T-helper 9 cell (primary cell): ENCODE measurements at regions not wholly inside any gene's neighbourhood (a gene's known extent, or its start where the extent isn't known, plus 50 kb on each side); places are given as distances from the start of the nearest gene placed in this dataset.
A peak's percentile ranks its signal among the peaks of the same experiment; 100 is the strongest.
"Not testable (repeated sequence)": the region's sequence is repeated elsewhere in the genome, so short reads cannot be mapped to it uniquely, and the experiment has no call there.

ENCODE experiments used
- DNase-seq: peaks from one replicate; pipeline ENCODE4 v3.0.0-alpha.2; 2020

DNA sequence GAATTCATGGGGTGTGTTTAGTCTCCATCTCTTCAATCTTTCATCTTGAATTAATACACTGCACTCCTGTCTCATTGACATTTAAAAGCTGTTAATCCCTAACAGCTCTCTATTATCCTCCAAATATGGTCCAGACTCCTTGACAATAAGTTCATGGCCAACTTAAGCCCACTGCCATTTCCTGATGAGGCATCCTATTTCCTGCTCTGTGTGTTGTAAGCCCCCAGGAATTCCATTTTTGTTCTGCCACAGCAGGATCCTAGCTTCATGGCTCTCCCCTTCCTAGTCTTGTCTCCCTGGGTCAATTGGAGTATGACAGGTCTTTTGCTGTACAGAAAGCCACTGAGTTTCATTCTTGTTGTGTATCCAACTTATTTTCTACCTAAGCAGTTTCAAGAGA is 218.8 kb downstream of the OTUD1 start:
- DNase-seq: no peak

DNA sequence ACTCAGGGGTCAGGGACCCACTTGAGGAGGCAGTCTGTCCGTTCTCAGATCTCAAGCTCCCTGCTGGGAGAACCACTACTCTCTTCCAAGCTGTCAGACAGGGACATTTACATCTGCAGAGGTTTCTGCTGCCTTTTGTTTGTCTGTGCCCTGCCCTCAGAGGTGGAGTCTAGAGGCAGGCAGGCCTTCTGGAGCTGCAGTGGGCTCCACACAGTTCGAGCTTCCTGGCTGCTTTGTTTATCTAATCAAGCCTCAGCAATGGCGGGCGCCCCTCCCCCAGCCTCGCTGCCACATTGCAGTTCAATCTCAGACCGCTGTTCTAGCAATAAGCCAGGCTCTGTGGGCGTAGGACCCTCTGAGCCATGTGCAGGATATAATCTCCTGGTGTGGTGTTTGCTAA is 233.0 kb downstream of the OTUD1 start:
- not testable (repeated sequence) for DNase-seq

DNA sequence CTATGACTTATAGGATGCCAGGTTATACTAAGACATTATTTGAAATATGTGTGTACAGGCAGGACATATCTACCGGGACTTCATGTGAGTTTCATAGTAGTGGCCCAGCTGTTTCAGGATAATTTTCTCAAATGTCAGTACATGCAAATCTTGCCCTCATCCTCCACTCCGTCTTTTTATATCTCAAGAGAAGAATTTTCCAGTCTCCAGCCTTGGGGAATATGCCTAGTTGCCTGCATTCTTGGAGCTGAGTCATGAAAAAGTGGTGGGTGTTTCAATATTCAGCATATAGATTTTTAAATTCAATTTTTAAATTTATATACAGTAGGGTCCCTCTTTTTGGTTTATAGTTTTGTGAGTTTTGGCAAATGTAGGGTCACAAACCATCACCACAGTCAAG is 236.7 kb downstream of the OTUD1 start:
- no peak for DNase-seq

DNA sequence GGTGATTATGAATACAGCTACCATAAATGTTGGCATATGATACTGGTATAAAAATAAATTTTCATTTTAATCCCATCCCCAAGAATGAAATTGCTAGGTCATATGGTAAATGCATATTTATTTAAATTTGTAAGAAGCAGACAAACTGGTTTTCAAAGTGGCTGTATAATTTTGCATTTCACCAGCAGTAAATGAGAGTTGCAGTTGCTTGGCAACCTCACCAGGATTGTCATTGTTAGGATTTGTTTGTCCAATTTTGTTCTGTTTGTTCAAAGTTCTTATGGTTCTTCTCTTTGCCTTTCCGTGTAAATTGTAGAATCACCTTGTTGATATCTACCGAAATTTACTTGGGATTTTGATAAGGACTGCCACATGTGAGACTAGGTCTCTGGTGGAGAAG is 237.4 kb downstream of the OTUD1 start:
- no peak for DNase-seq

DNA sequence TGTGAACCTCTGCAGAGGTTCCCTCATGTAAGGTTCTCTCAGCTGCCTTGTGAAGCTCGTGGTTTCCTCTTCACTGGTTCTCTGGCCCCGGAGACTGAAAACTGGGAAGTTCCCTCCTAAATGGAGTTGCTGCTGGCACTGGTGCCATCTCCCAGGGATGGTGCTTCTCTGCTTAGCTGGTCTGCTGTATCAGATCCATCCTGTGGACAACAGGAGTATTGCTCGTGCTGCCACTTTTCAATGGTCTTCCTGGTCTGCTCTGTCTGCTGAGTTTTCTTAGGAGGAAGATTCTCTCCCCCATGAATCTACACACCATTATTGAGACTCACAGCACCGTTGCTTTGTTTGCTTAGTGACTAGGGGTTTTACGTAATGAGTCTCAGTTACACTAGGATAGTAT is 247.8 kb downstream of the OTUD1 start:
- DNase-seq: no peak

DNA sequence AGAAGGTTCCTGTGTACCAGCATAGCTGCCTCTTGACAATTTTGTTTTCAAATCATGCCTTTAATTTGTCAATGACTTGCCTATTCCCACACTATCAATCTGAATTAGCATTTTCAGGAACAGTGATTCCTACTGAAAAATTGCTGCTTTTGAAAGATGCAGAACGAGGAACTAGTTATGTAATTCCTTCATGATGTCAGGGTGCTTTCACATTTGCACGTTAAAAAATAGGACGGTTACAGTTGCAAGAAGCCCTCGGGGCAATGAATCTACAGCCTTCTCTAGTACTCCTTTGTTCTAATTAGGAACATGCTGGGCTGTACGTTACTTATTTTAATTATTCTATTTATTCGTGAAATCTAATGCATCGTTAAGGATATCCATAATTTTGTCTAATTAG is 253.9 kb downstream of the OTUD1 start:
- no peak for DNase-seq

DNA sequence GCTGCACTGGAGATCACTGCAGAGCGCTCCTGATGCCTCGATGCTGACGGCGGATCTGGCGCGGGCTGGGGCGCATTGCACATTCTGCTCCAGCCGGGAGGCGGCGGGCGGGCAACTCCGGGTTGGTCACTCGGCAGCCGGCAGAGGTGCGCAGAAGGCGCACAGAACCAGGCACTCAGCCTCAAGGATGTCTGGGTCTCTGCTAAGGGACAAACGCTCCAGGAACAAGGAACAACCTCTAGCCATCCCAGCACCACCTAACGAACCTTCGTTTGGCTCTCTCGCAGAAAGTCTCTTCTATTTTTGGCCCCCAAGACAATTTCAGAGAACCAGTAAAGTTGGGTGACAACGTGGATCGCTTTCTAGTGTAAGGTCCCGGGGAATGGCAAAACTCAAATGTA is 254.6 kb downstream of the OTUD1 start:
- DNase-seq: no peak

DNA sequence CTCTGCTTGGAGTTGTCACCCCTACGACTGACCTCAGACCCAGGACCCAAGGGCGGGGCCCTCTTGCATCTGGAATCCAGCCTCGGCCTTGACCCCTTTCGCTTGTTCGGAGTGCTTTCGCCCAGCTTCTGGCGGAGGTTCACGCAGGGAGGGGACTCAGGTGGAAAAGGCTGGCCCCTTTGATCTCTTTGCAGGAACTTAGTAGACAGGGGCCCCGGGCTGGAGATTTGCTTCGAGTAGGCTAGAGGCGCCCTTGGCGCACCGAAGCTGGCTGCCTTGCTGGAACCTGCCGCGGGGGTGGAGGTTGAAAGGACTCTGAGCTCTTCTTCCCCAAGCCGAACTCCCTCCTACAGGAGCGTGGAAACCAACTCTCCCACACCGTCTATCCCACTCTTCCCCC is 255.1 kb downstream of the OTUD1 start:
- DNase-seq: no peak

DNA sequence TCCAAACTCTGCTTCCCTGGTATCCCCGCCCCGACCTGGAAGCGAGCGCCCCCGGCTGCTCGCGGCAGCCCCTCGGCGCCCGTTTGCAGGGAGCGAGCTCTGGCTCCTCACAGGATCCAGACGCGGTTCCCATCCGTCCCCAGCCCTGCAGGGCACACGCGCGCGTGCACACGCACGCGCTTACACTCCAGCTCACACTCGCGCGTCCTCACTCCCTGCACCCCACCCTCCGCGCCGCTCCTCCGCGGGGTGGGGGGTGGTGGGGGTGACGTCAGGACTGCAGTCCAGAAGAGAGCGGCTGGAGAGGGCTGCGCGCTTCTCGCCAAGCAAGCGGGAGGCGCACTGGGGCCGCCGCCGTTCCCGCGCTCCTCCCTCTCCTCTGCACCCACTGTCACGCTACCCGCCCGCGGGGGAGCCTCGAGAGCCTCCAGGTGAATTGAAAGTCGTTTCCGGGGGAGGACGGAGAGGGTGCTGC is 255.6 kb downstream of the OTUD1 start:
- DNase-seq: no peak

DNA sequence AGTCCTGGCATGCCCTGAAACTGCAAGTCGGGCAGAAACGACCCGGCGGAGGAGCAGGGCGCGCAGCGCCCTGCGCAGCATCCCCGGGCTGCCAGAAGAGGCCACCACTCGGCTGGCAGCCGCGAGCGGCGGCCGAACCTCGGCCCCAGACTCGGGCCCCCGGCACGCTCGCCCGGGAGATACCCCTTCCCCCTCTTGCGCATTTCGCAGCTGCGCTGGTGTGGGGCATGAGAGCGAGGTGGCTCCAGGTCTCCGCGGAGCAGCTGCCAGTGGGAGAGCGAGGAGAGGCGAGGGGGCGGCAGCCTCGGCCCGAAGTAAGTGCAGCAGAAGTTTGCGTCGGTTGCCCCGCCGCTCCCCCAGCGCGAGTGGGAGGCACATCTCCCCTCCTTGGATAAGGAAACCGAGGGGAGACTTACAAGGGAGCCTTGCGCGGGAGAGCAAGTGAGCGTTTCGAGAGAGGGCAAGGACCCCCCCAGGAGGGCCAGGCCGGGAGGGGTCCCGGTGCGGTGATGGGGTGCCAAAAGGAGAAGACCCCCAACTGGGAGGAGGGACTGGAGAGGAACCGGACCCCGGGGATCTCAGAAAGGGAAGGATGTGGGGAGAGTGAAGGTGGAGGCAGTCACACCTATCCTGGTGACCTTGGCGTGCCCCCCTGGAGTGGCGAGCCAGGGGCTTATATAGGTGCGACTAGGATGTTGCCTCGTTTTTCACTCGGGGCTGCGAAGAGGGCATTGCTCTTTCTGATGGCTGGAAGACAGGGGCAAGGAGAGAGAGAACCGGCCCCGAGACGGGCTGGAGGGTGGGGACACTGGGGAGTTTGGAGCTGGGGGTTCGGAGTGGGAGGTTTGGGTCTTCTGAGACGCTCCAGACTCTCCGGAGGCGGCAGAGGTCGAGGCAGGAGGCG is 256.3 kb downstream of the OTUD1 start:
- DNase-seq: no peak

DNA sequence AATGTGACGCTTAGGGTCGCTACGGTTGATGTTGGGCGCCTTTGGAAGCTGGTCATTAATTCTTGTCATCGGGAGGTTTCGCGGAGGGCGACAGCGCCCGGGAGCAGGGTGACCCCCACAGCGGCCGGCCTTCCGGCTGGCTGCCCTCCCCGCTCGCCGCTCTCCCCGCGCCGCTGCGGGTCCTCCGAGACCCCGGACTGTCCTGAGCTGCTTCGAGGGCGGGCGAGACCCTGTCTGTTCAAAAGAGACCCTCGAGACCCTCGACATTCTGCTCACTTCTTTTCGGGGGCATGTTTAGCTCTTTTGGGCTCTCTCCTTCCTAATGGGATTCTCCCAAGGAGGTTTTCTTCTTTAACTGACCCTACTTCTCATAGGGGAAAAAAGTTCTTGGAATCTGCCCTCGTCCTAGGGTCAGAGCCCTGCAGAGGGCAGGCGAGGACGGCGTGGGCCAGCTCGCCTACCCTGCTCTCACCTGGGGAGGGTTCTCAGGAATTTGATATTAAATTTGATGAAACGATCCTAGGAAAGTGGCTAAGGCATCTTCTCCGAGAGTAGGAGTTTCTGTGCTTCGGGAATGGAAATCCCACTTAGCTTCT is 257.0 kb downstream of the OTUD1 start:
- DNase-seq: no peak

DNA sequence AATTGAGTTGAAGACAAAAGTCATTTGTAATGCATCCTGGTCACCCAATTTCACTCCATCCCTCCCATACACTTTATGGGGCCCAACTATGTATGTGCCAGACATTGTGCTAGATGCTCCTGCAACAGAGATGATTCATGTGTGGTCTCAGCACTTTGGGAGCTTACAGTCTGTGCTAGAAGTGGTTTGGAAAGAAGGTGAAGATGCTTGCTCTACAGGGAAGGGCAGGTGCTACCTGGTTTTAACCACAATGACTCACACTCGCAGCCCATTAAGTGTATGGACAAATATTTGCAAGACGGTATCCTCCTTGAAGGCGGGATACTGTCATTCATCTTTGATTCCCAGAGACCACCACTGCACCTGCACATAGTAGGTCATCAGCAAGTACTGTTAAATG is 257.6 kb downstream of the OTUD1 start:
- DNase-seq: no peak

DNA sequence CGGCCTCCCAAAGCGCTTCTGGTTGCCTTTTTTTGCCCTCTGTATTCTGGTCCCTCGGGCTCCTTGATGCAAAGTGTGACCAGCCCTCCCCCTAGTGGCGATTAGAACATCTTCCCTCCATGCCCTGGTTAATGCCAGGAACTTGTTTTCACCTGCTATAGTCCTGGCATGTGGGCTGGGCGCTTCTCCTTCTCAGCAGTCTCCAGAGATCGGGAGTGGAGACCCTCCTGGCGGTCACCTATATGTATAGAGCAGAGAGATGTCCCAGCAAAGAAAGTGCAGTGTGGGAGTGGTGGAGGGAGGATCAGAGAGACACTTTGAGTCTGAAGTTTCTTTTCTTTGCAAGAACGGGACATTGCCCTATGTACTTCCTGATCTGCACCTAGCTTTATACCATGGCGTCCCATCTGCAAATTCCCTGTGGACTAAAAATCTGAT is 264.1 kb downstream of the OTUD1 start:
- DNase-seq: peak; percentile 22

DNA sequence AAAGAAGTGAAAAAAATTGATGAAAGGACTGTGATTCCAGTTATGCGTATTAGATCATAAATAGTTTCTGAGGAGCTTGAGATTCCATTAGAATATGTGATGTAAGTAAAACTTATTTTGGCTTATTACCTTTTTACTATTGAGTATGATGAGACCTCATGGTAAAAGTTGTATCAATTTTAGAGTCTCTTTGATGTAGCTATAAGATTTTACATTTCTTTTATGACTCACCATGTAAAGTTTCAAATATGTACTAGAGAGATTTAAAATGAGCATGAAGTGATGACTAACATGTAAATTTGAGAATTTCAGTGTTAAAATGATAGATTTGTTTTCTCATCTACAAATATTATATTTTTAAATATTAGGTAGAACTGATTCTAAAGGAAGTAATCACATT is 276.5 kb downstream of the OTUD1 start:
- no peak for DNase-seq

DNA sequence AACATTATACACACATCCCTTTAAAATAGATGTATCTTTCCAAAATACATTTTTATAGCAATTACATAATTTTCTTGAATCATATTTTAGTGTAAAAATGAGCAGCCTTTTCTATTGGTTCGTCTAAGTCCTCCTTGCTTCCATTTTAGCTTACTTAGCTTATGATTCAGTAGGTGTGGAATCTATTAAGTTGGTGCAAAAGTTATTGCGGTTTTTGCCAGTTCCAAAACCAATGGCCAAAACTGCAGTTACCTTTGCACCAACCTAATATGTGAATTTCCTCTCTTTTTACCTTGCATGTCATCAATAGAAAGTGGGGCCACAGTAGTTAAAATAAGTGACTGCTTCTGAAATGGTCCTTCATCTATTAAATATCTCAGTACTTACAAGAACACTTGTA is 279.0 kb downstream of the OTUD1 start:
- no peak for DNase-seq

DNA sequence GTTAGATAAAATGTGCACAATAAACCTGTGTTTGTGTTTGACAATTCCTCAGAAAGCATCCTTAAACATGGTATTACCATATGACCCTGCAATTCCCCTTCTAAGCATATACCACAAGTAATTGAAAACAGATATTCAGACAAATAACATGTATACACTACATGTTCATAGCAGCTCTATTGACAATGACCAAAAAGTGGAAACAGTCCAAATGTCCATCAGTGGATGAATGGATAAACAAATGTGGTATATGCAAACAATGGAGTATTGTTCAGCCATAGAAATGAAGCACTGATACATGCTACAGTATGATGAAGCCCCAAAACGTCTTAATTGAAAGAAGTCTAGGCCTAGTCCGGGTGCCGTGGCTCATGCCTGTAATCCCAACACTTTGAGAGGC is 280.1 kb downstream of the OTUD1 start:
- no peak for DNase-seq

DNA sequence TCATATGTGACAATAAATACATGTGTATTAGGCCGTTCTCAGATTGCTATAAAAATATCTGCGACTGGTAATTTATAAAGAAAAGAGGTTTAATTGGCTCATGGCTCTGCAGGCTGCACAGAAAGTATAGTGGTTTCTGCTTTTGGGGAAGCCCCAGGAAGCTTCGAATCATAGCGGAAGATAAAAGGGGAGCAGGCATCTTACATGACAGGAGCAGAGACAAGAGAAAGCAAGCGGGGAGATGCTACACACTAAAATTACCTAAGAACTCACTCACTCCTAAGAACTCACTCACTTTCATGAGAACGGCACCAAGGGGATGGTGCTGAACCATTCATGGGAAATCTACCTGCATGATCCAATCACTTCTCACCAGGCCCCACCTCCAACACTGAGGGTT is 284.9 kb downstream of the OTUD1 start:
- no peak for DNase-seq

DNA sequence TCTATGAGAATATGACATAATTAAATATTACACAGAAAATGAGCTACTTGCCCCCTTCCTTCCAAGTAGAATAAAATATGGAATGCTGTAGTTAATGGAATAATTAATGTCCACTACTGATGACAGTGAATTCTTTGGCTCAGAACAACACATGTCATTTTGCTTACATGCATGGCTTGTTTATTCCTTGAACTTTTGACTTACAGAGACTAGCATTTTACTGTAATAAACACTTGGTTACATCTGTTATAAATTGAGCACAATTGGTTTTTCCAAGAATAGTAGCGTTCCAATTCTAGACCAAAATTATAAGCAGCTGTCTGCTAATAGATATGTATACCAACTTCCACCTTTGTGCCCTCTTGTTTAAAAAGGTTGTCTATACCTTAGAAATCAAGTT is 286.7 kb downstream of the OTUD1 start:
- DNase-seq: no peak

DNA sequence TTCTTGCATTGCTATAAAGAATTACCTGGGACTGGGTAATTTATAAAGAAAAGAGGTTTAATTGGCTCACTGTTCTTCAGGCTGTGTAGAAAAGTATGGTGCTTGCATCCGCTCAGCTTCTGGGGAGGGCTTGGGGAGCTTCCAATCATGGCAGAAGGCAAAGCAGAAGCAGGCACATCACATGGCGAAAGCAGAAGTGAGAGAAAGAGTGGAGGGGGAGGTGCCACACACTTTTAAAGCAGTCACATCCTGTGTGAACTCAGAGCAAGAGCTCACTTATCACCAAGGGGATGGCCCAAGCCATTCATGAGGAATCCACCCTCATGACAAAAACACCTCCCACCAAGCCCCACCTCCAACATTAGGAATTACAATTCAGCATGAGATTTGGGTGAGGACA is 303.5 kb downstream of the OTUD1 start:
- DNase-seq: no peak

DNA sequence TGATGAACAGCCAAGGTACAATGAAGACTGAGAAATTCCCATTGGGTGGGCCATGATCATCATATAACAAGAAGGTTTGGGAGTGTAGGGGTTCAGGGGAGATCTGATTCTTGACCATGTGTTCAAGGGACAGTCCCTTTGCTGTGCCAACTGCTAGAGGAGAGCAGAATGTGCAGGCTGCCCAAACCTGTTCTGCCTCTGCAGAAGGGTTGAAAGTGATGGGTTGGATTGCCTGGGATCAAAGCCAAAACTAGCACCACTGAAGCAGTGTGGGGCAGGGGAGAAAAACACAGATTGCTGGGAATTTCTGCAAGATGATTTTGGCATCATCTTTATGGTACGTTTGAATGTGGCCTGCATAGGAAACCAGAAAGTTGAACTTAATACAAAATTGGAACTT is 303.9 kb downstream of the OTUD1 start:
- DNase-seq: no peak

DNA sequence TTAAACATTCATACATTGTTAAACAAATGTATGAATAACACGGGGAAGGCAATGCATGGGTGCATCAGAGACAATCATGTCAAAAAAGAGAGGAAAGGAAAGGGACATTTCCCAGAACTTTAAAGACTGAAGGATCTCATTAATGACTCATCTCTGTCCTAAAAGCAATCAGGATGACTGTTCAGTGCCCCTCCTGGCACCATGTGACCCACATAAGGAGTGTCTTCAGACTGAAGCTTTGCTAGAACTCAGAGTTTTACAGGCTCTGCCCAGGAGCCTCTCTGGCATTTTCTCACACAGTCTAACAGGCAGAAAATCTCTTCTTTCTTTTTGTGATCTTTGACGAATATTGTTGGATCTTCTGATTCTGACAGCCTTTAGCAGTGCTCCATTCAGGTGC is 315.3 kb downstream of the OTUD1 start:
- DNase-seq: no peak

DNA sequence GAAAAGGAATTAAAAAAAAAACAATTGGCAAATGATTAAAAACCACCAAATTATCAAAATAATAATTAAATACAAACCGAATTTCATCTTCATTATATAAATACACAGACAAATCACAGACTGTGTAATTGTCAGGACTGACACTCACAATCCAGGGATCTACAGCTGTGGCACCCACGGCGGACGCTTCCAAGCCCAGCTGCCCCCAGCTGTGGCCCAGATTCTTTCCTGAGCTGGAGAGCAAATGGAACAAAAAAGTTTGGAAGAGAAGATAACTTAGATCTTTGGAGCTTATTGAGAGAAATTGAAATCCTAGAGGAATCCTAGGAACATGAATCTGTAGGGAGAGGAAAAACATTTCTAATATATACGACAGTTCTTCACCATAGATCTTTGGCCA is 316.1 kb downstream of the OTUD1 start:
- no peak for DNase-seq

DNA sequence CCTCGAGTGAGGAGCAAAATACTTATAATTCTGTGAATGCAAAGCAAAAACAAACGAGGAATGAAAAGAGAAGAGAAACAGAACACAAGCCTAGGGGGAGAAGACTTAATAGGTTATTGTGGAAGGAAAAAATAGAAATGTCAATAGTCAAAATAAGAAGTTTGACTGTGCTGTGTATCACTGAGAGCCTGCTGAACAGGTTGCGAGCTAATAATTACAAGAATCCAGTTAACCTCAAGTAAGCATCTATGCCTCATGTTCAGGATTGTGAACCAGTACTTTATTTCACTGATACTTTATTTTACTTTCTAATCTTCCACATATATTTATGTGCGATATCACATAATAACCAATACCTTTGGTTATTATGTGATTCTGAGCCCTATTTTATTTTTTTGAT is 316.7 kb downstream of the OTUD1 start:
- DNase-seq: no peak

DNA sequence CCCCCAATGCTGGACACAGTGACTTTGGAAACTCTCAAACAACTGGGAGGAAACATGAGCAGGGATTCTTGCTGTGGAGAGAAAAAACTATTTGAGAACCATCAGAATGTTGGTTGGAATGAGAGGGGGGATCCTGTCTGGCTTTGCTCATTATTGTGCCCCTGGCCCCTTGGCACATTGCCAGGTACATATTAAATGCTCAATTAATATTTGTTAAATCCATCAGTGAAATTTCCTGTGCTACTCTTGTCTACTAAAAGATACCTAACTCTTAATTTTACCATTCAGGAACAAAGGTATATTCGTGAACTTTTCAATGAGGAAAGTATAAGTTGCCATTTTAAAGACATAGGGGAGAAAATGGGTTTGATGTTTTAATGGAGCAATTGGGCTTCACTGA is 329.4 kb downstream of the OTUD1 start:
- DNase-seq: no peak

DNA sequence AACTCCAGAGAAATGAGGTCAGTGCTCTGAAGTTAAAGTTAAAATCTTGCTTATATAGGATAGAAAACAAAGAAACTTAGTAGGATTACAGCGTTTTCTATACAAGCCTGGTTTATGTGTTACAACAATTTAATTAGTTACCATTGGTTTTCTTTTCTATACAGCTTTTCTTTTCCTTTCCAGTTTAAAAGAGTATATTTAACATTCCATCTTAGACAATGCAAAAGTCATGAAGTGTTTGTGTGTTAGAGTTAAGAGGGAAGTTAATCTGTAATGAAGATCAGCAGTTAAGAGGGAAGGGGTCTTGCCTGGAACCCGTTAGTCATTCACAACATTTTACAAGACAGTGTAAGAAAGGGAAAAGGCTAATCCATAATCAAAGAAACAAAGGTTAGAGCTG is 338.3 kb downstream of the OTUD1 start:
- DNase-seq: no peak
